Left colon (tissue), 2 donors: ENCODE measurements at regions not wholly inside any gene's neighbourhood (a gene's known extent, or its start where the extent isn't known, plus 50 kb on each side); places are given as distances from the start of the nearest gene placed in this dataset.

Experiments
- ATAC-seq: fragments of 200-7000 bp; cut with Tn5 transposase; one replicate; pipeline ENCODE4 v1.9.1; 2020; ENCODE audit warnings: mild to moderate bottlenecking, moderate library complexity
- DNase-seq, 2 donors: peaks; one replicate each; pipeline ENCODE4 v3.0.0-alpha.2; 2020
- intact Hi-C, 2 donors: fragments of 100-400 bp; cut with DNase I in 1 of 2; cut with micrococcal nuclease in 1 of 2; formaldehyde crosslinking; loops; one replicate each; pipeline versions ENCODE4 v1.11.2 to v1.14.0; 2022; cut with DNase I, micrococcal nuclease
- donor health status: DM: no; HTN: no; CAD: no.
- donor health status: DM: yes; HTN: yes; CAD: no.

- ATAC-seq (no peak), DNase-seq (no peak)
- intact Hi-C loops, result no loop called here
Measured at GRCh38 chr1:51025374-51025773, 55.3 kb downstream of the CDKN2C start.

DNA sequence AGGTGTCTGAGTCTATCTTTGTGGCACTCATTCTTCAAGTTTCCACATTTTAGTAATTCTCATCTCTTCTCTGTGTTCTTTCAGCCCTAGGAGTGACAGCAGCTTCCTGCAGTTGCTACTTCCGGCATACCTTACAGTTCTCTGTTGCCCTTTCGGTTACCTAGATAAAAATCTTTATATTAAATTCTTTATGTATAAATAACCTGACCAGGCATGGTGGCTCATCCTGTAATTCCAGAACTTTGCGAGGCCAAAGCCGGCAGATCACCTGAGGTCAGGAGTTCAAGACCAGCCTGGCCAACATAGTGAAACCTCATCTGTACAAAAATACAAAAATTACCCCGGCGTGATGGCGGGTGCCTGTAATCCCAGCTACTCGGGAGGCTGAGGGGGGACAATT lies 62.9 kb downstream of the CDKN2C start:
- intact Hi-C loops, result no loop called here
- no peak for ATAC-seq
- DNase-seq, result no peak

DNA sequence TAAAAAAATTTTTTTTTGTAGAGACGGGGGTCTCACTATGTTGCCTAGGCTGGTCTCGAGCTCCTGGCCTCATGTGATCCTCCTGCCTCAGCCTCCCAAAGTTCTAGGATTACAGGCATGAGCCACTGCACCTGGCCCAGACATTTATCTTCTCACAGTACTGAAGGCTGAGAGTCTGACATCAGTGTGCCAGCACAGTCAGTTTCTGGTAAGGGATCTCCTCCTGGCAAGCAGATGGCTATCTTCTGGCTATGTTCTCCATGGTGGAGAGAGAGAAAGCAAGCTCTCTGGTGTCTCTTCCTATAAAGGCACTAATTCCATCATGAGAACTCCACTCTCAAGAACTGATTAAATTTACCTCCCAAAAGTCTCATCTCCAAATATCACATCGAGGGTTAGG lies 57.8 kb upstream of the C1orf185 start:
- ATAC-seq (no peak), DNase-seq (no peak)
- intact Hi-C loops, result loop anchor here in 1 of 2 donors (10.0 kb wide), 2 partner anchors 119 to 269 kb away; no protein-coding TSS in a partner anchor

DNA sequence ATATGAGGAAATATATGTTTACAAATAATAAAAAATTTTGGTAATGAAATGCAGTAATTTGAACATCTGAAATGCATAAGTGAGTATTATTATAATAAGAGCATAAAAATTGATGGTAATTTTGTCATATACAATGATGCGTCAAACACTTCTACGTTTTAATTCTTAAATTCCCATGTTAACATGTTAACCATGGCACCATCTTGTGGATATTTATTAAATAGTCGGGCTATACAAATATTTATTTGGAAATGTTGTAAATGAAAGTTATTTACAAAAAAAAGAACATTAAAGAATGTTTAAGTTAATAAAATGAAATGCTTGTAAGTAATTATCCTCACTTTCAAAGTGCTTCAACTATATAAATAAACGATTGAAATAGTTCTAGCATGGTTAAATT lies 57.2 kb upstream of the C1orf185 start:
- intact Hi-C loops, result loop anchor here in 1 of 2 donors (10.0 kb wide), 2 partner anchors 120 to 270 kb away; no protein-coding TSS in a partner anchor
- ATAC-seq, result no peak

GRCh38 chr1:51048021-51048420 lies 54.0 kb upstream of the C1orf185 start:
- ATAC-seq, result no peak
- DNase-seq, result no peak
- intact Hi-C loops, result loop anchor here in 1 of 2 donors (10.0 kb wide), 2 partner anchors 123 to 273 kb away; no protein-coding TSS in a partner anchor

More for the DNA sequence above, 57.2 kb upstream of the C1orf185 start:
- no peak for DNase-seq

DNA sequence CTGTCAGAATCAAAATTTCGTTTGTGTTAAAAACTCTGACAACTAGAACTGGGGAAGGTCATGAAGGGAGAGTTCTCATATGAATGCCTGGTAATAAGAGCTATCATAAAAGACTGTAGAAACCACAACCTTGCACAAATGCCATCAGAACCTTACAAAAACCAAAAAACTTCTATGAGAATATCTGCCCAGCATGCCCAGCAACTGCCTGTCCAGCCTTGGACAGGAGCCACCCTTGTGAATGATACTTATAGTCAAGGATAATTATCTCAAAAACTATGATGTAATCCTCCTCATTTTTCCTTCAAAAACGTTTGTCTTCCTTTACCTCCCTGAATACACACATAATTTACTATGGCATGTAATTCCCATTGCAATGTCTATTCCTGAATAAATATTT lies 53.4 kb upstream of the C1orf185 start:
- ATAC-seq (no peak), DNase-seq (no peak)
- intact Hi-C loops, result loop anchor here in 1 of 2 donors (10.0 kb wide), 2 partner anchors 124 to 274 kb away; no protein-coding TSS in a partner anchor
